ENCODE measurements at regions not wholly inside any gene's neighbourhood (a gene's known extent, or its start where the extent isn't known, plus 50 kb on each side); places are given as distances from the start of the nearest gene placed in this dataset.

GRCh38 chr9:73079326-73079725 lies 72.3 kb upstream of the ANXA1 start:
- TF ChIP-seq CTCF (IDR thresholded peaks at IDR 0.05; ENCODE audit: low read depth, low read length, missing input control) (peak; percentile 29), YY1 (IDR thresholded peaks at IDR 0.05) (no peak), ATF3 (IDR thresholded peaks at IDR 0.05) (no peak)

Measured in liver (tissue), 3 donors.